ENCODE measurements at regions not wholly inside any gene's neighbourhood (a gene's known extent, or its start where the extent isn't known, plus 50 kb on each side); places are given as distances from the start of the nearest gene placed in this dataset.

GRCh38 chr19:30221176-30221575 is 151.0 kb upstream of the ZNF536 start:
- ChIA-PET CTCF (ENCODE audit: partially characterized antibody) (interaction anchor here (1.2 to 1.3 kb wide), 3 partner anchors 12 to 56 kb away, joined by 3 to 6 read pairs (median 5); no protein-coding TSS in a partner anchor), POLR2A (ENCODE audit: partially characterized antibody) (no interaction called here)
- FAIRE-seq (no peak), DNase-seq (ENCODE audit: low read depth in 1 of 2, low spot score in 2 of 2) (no peak)
- Histone ChIP-seq H2BK20ac (ENCODE audit: low read length) (no peak overlapping the region), H3K56ac (replicated peaks; ENCODE audit: insufficient read length, low read depth, low read length) (no peak overlapping the region), H3K79me1 (ENCODE audit: low read depth, low read length) (no peaks in the 10 kb centered on the region), H3K23me2 (ENCODE audit: low read depth, low read length) (peaks cover 7% of the 10 kb centered on the region; the same call in 1 of the 2 replicates), H3K9me3 (ENCODE audit: insufficient read depth in 2 of 2, low read depth in 1 of 2, low read length in 1 of 2) (no peaks in the 10 kb centered on the region), H3K79me2 (ENCODE audit: control insufficient read depth in 1 of 2, insufficient read depth in 2 of 2, low read length in 2 of 2) (no peaks in the 10 kb centered on the region), H2BK12ac (ENCODE audit: low read depth, low read length) (no peak overlapping the region), H3K27ac (ENCODE audit: low read depth, low read length) (no peak overlapping the region), H4K91ac (replicated peaks; ENCODE audit: insufficient read length, low read length) (no peak overlapping the region), H4K8ac (ENCODE audit: extremely low read depth, insufficient read depth, low read length) (no peak overlapping the region), H3K4me2 (ENCODE audit: insufficient read depth in 1 of 2, low read depth in 2 of 2, low read length in 2 of 2) (no peak overlapping the region), H3K9ac (replicated peaks in 1 of 4; ENCODE audit: extremely low read depth in 1 of 4, low read depth in 3 of 4, low read length in 3 of 4) (no peak overlapping the region), H3K4me3 (ENCODE audit: extremely low read depth in 1 of 4, insufficient read depth in 2 of 4, low read depth in 3 of 4, low read length in 4 of 4) (no peak overlapping the region), H3K23ac (ENCODE audit: insufficient read length) (no peak overlapping the region), H2BK120ac (replicated peaks; ENCODE audit: low read depth, low read length) (no peak overlapping the region), H3K4me1 (replicated peaks in 1 of 4; ENCODE audit: control insufficient read depth in 3 of 4, insufficient read depth in 4 of 4, low read length in 3 of 4) (peaks cover 0 to 15% (median 10%) of the 10 kb centered on the region in 4 experiments; a peak in 6 of 7 replicates), H2BK5ac (ENCODE audit: low read depth, low read length) (no peak overlapping the region), H4K20me1 (replicated peaks in 1 of 2; ENCODE audit: control insufficient read depth in 1 of 2, insufficient read depth in 2 of 2, low read length in 2 of 2) (peaks cover 0 to 2% of the 10 kb centered on the region in 2 experiments), H2AFZ (ENCODE audit: low read length) (no peak overlapping the region), H3K14ac (ENCODE audit: insufficient read length) (no peak overlapping the region), H3K18ac (ENCODE audit: extremely low read depth, low read length) (no peak overlapping the region), H3K36me3 (ENCODE audit: control insufficient read depth in 2 of 4, insufficient read depth in 4 of 4, low read length in 3 of 4) (no peaks in the 10 kb centered on the region), H2BK15ac (ENCODE audit: low read length) (no peak overlapping the region), H2AK5ac (ENCODE audit: low read depth, low read length) (no peak overlapping the region), H4K5ac (ENCODE audit: insufficient read length, low read depth, low read length) (no peak overlapping the region), H3K4ac (replicated peaks; ENCODE audit: insufficient read length, low read depth, low read length) (no peak overlapping the region), H3K27me3 (replicated peaks in 1 of 4; ENCODE audit: control insufficient read depth in 3 of 4, extremely low read depth in 1 of 4, insufficient read depth in 3 of 4, low read length in 3 of 4) (peaks cover 19 to 39% (median 38%) of the 10 kb centered on the region in 4 experiments)
- 93% methylated on average over 6 of the region's 6 CpGs; no CpG with 5 or more reads in 1 of the 2 experiments for WGBS, 2 experiments (ENCODE audit: extremely low coverage in 1 of 2, insufficient coverage in 1 of 2, insufficient read length in 1 of 2, insufficient replicate concordance in 2 of 2, low coverage in 1 of 2, low lambda C conversion rate in 2 of 2, missing lambda C conversion rate in 1 of 2)
- TF ChIP-seq GTF2F1 (IDR thresholded peaks at IDR 0.05; ENCODE audit: borderline replicate concordance, low read depth, low read length) (no peak), BRCA1 (IDR thresholded peaks at IDR 0.05; ENCODE audit: low read depth, low read length) (no peak), ATF2 (IDR thresholded peaks at IDR 0.05; ENCODE audit: low read length) (no peak), SP1 (IDR thresholded peaks at IDR 0.05; ENCODE audit: low read depth, low read length) (no peak), FOSL1 (IDR thresholded peaks at IDR 0.05; ENCODE audit: insufficient read depth, low read depth, low read length) (no peak), ASH2L (IDR thresholded peaks at IDR 0.05; ENCODE audit: low read length) (no peak), SUZ12 (IDR thresholded peaks at IDR 0.05; ENCODE audit: low read length) (no peak)

Data from H1 (cell line).